Neutrophil (primary cell): ENCODE measurements at regions not wholly inside any gene's neighbourhood (a gene's known extent, or its start where the extent isn't known, plus 50 kb on each side); places are given as distances from the start of the nearest gene placed in this dataset.

Source experiments
- H3K27ac ChIP-seq: fragments of 200-600 bp; sonication (generic); 2 replicates; pipeline ENCODE4 v1.5.1; 2016; ENCODE audit warnings: mild to moderate bottlenecking, moderate library complexity
- H3K27me3 ChIP-seq: fragments of 200-600 bp; sonication (generic); 2 replicates; pipeline ENCODE4 v1.6.0; 2016; ENCODE audit warnings: mild to moderate bottlenecking
- H3K36me3 ChIP-seq: fragments of 200-600 bp; sonication (generic); 2 replicates; pipeline ENCODE4 v1.5.1; 2017
- H3K4me1 ChIP-seq, 2 experiments: fragments of 200-600 bp in 1 of 2; sonication (generic) in 1 of 2; 1 replicate in 1 of 2; 2 replicates in 1 of 2; pipeline versions ENCODE4 v1.5.1 to v1.6.1; 2013 to 2016; ENCODE audit warnings: low read depth in 1 of 2, low read length in 1 of 2, mild to moderate bottlenecking in 1 of 2, moderate library complexity in 1 of 2; ENCODE audit not compliant: control insufficient read depth in 1 of 2, insufficient read depth in 1 of 2
- H3K4me3 ChIP-seq, 2 experiments: fragments of 200-600 bp in 1 of 2; sonication (generic) in 1 of 2; 1 replicate in 1 of 2; 2 replicates in 1 of 2; pipeline ENCODE4 v1.5.1; 2013 to 2016; ENCODE audit warnings: low read depth in 1 of 2, low read length in 1 of 2, mild to moderate bottlenecking in 1 of 2, moderate library complexity in 1 of 2
- H3K9me3 ChIP-seq: fragments of 200-600 bp; sonication (generic); 2 replicates; pipeline ENCODE4 v1.5.1; 2016
- CTCF ChIP-seq: fragments of 200-600 bp; sonication (generic); IDR thresholded peaks from 2 replicates; pipeline ENCODE4 v1.5.1; 2016; ENCODE audit warnings: antibody characterized with exemption

GRCh38 chr3:153242896-153243295, 80.9 kb downstream of the RAP2B start:
- Histone ChIP-seq H3K36me3 (no peaks in the 10 kb centered on the region), H3K27ac (no peak overlapping the region), H3K9me3 (no peaks in the 10 kb centered on the region), H3K27me3 (no peaks in the 10 kb centered on the region), H3K4me1 (peaks cover 10 to 23% of the 10 kb centered on the region in 2 experiments), H3K4me3 (no peak overlapping the region)
- TF ChIP-seq CTCF, result no peak

- Histone ChIP-seq H3K27me3 (no peaks in the 10 kb centered on the region), H3K4me3 (no peak overlapping the region), H3K9me3 (no peaks in the 10 kb centered on the region), H3K4me1 (peaks cover 10 to 23% of the 10 kb centered on the region in 2 experiments), H3K27ac (no peak overlapping the region), H3K36me3 (no peaks in the 10 kb centered on the region)
- TF ChIP-seq CTCF, result no peak
Measured at GRCh38 chr3:153244961-153245360, 82.9 kb downstream of the RAP2B start.

GRCh38 chr3:153245661-153246060, 83.6 kb downstream of the RAP2B start:
- Histone ChIP-seq H3K4me3 (no peak overlapping the region), H3K4me1 (peaks cover 10 to 23% of the 10 kb centered on the region in 2 experiments), H3K27me3 (no peaks in the 10 kb centered on the region), H3K27ac (no peak overlapping the region), H3K9me3 (no peaks in the 10 kb centered on the region), H3K36me3 (no peaks in the 10 kb centered on the region)
- TF ChIP-seq CTCF, result no peak

- no peak for TF ChIP-seq CTCF
- Histone ChIP-seq H3K9me3 (no peaks in the 10 kb centered on the region), H3K27ac (no peak overlapping the region), H3K27me3 (no peaks in the 10 kb centered on the region), H3K4me1 (peaks cover 10 to 23% of the 10 kb centered on the region in 2 experiments), H3K36me3 (no peaks in the 10 kb centered on the region), H3K4me3 (no peak overlapping the region)
Measured at GRCh38 chr3:153246331-153246730, 84.3 kb downstream of the RAP2B start.

- Histone ChIP-seq H3K4me3 (no peak overlapping the region), H3K4me1 (peaks cover 10 to 23% of the 10 kb centered on the region in 2 experiments), H3K27ac (no peak overlapping the region), H3K9me3 (no peaks in the 10 kb centered on the region), H3K27me3 (no peaks in the 10 kb centered on the region), H3K36me3 (no peaks in the 10 kb centered on the region)
- no peak for TF ChIP-seq CTCF
Measured at GRCh38 chr3:153246806-153247205, 84.8 kb downstream of the RAP2B start.
